Mucosa of rectum (tissue), 2 donors: ENCODE measurements at regions not wholly inside any gene's neighbourhood (a gene's known extent, or its start where the extent isn't known, plus 50 kb on each side); places are given as distances from the start of the nearest gene placed in this dataset.
"Not testable (repeated sequence)": the region's sequence is repeated elsewhere in the genome, so short reads cannot be mapped to it uniquely, and the experiment has no call there.

ENCODE experiments used
- H3K27ac ChIP-seq, 2 donors: one replicate each; pipeline ENCODE4 v1.7.0; 2013; ENCODE audit warnings: inconsistent platforms in 2 of 2, low read depth in 2 of 2, low read length in 2 of 2
- H3K27me3 ChIP-seq, 2 donors: one replicate each; pipeline ENCODE4 v1.7.0; 2013; ENCODE audit warnings: low read length in 2 of 2; ENCODE audit not compliant: control insufficient read depth in 2 of 2, insufficient read depth in 2 of 2
- H3K36me3 ChIP-seq, 2 donors: one replicate each; pipeline ENCODE4 v1.7.0; 2013; ENCODE audit warnings: low read length in 2 of 2; ENCODE audit not compliant: control insufficient read depth in 2 of 2, insufficient read depth in 2 of 2
- H3K4me1 ChIP-seq, 2 donors: one replicate each; pipeline ENCODE4 v1.7.0; 2013; ENCODE audit warnings: low read length in 2 of 2, mild to moderate bottlenecking in 1 of 2; ENCODE audit not compliant: control insufficient read depth in 2 of 2, insufficient read depth in 2 of 2
- H3K4me3 ChIP-seq, 2 donors: one replicate each; pipeline ENCODE4 v1.7.0; 2013; ENCODE audit warnings: low read length in 2 of 2
- H3K9ac ChIP-seq, 2 donors: one replicate each; pipeline ENCODE4 v1.7.0; 2013; ENCODE audit warnings: low read length in 2 of 2, low read depth in 1 of 2, mild to moderate bottlenecking in 1 of 2
- H3K9me3 ChIP-seq, 2 donors: one replicate each; pipeline ENCODE4 v1.7.0; 2013; ENCODE audit warnings: low read length in 2 of 2; ENCODE audit not compliant: control insufficient read depth in 2 of 2
- donor health status: healthy.
- donor health status: Normal muscosa, but diverticular disease.

- no peak overlapping the region for H3K9ac ChIP-seq
These were observed 270.6 kb upstream of the RGMA start for GRCh38 chr15:93359425-93360131.

GRCh38 chr15:93359060-93359408 lies 270.0 kb upstream of the RGMA start:
- H3K9me3 ChIP-seq: no peaks in the 10 kb centered on the region
- H3K9ac ChIP-seq: no peak overlapping the region
- no peak overlapping the region for H3K4me3 ChIP-seq
- no peaks in the 10 kb centered on the region for H3K4me1 ChIP-seq
- no peak overlapping the region for H3K27ac ChIP-seq
- H3K36me3 ChIP-seq: no peaks in the 10 kb centered on the region
- no peaks in the 10 kb centered on the region for H3K27me3 ChIP-seq

More at GRCh38 chr15:93359425-93360131, 270.6 kb upstream of the RGMA start:
- Histone ChIP-seq H3K36me3 (no peaks in the 10 kb centered on the region), H3K9me3 (no peaks in the 10 kb centered on the region), H3K4me1 (no peaks in the 10 kb centered on the region), H3K4me3 (no peak overlapping the region), H3K27me3 (no peaks in the 10 kb centered on the region), H3K27ac (no peak overlapping the region)

DNA sequence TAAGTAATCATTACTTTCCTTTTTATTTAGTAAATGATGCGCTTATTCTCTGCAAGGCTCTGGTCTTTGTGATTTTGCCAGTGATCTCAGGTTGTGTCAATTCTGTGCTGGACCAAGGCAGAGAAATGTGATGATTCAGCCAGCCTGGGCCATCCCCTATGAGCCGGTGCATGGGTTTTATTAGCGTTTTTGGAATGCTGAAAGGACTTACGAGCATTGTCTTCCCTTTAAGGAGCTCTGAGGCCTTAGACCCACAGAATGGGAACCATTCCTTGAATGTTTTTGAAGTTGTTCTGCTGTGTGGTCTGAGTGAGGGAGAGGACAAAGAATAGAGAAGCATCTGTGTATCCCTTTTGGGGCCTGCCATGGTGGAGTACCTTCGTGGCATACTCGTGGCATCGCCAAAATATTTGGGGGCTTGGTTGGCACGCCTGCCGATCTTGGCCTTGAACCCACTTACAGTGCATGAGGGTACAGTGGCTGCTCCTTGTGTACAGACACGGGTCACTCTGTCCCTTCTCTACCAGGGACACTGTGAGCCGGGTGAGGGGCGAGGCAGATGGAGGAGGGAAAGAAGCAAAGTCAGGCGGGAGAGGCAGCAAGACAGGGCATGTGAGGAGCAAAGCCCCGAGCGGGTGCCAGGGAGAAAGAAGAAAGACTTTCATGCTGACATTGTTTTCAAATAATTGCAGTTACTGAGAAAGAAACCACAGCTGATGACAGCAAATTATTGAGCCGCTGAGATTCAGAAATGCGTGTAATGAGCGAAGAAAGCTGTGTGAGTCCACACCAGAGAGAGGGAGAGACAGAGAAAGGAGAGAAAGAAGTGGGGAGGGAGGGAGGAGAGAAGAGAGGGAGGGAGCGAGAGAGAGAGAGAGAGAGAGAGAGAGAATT lies 269.4 kb upstream of the RGMA start:
- H3K9me3 ChIP-seq: no peaks in the 10 kb centered on the region
- H3K36me3 ChIP-seq: no peaks in the 10 kb centered on the region
- H3K4me3 ChIP-seq: no peak overlapping the region
- no peaks in the 10 kb centered on the region for H3K4me1 ChIP-seq
- H3K27me3 ChIP-seq: no peaks in the 10 kb centered on the region
- H3K27ac ChIP-seq: no peak overlapping the region
- no peak overlapping the region for H3K9ac ChIP-seq

- H3K4me3 ChIP-seq: no peak overlapping the region
- no peak overlapping the region for H3K9ac ChIP-seq
- no peaks in the 10 kb centered on the region for H3K4me1 ChIP-seq
- no peaks in the 10 kb centered on the region for H3K27me3 ChIP-seq
- H3K36me3 ChIP-seq: no peaks in the 10 kb centered on the region
- no peak overlapping the region for H3K27ac ChIP-seq
- no peaks in the 10 kb centered on the region for H3K9me3 ChIP-seq
These were observed 259.9 kb upstream of the RGMA start for GRCh38 chr15:93348711-93349545.

DNA sequence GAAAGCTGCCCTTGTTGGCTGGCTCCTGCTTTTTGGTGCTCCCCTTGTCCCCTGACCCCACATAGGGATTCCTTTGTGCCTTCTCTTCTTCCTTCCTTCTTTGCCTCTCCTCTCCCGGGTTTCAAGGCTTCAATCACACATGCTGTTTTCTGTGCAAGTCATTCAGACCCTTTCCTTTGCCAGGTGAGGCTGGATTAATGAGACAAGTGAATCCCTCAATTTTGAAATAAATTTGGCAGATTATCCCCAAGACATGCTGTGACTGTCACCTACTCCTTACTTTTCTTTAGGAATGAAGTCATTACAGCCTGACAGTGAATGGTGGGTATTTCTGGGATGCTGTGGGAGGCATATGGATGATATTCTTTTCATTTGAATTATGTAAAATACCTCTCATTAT lies 259.0 kb upstream of the RGMA start:
- Histone ChIP-seq H3K27ac (no peak overlapping the region), H3K27me3 (no peaks in the 10 kb centered on the region), H3K4me3 (no peak overlapping the region), H3K36me3 (no peaks in the 10 kb centered on the region), H3K9me3 (no peaks in the 10 kb centered on the region), H3K4me1 (no peaks in the 10 kb centered on the region), H3K9ac (no peak overlapping the region)

DNA sequence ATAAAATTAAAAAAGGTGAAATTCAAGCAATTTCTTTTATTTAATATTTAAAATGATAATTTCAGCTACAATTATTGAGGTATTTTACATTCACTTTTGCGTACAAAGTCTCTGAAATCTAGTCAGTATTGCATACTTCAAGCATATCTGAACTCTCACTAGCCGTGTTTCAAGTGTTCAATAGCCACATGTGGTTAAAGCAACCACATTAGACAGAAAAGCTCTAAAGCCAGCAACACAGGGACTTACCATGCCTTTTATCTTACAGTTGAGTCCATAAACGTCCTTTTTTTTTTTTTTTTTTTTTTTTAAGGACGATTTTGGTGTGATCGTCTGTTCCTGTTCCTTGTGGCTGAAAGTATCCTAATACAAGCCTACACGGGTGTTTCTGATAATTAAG lies 257.0 kb upstream of the RGMA start:
- Histone ChIP-seq H3K4me3 (no peak overlapping the region), H3K36me3 (no peaks in the 10 kb centered on the region), H3K27ac (no peak overlapping the region), H3K4me1 (no peaks in the 10 kb centered on the region), H3K9ac (no peak overlapping the region), H3K9me3 (no peaks in the 10 kb centered on the region), H3K27me3 (no peaks in the 10 kb centered on the region)

GRCh38 chr15:93343402-93343801 lies 254.4 kb upstream of the RGMA start:
- H3K27me3 ChIP-seq, H3K9me3 ChIP-seq, H3K36me3 ChIP-seq, H3K9ac ChIP-seq, H3K4me3 ChIP-seq, H3K27ac ChIP-seq, H3K4me1 ChIP-seq: not testable (repeated sequence)

- no peak overlapping the region for H3K9ac ChIP-seq
- H3K4me1 ChIP-seq: no peaks in the 10 kb centered on the region
- no peaks in the 10 kb centered on the region for H3K36me3 ChIP-seq
- H3K27me3 ChIP-seq: no peaks in the 10 kb centered on the region
- H3K27ac ChIP-seq: no peak overlapping the region
- no peak overlapping the region for H3K4me3 ChIP-seq
- H3K9me3 ChIP-seq: no peaks in the 10 kb centered on the region
These were observed 252.2 kb upstream of the RGMA start for GRCh38 chr15:93341164-93341563.

DNA sequence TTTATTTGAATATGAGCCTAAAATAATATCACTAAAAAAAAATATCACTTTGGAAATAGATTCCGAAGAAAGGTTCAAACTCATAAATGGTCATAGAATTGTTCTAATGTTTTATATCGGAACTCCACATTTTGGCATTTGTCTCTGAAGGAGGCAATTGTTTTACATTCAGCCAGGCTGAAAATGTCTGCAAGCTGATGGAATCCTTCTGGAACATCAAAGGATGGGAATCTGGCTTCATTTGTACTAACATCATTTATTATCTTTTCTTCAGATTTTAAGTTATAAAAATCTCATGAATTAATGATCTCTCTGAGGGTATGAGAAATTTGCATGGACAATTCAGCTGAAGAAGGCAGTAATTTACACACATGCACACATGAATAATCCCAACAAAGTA lies 251.4 kb upstream of the RGMA start:
- Histone ChIP-seq H3K9me3 (no peaks in the 10 kb centered on the region), H3K27ac (no peak overlapping the region), H3K27me3 (no peaks in the 10 kb centered on the region), H3K9ac (no peak overlapping the region), H3K4me1 (no peaks in the 10 kb centered on the region), H3K36me3 (no peaks in the 10 kb centered on the region), H3K4me3 (no peak overlapping the region)

GRCh38 chr15:93333796-93334195 lies 244.8 kb upstream of the RGMA start:
- Histone ChIP-seq H3K27ac (no peak overlapping the region), H3K36me3 (no peaks in the 10 kb centered on the region), H3K27me3 (no peaks in the 10 kb centered on the region), H3K9me3 (no peaks in the 10 kb centered on the region), H3K4me1 (no peaks in the 10 kb centered on the region), H3K4me3 (no peak overlapping the region), H3K9ac (no peak overlapping the region)
